ENCODE measurements at regions not wholly inside any gene's neighbourhood (a gene's known extent, or its start where the extent isn't known, plus 50 kb on each side); places are given as distances from the start of the nearest gene placed in this dataset.

DNA sequence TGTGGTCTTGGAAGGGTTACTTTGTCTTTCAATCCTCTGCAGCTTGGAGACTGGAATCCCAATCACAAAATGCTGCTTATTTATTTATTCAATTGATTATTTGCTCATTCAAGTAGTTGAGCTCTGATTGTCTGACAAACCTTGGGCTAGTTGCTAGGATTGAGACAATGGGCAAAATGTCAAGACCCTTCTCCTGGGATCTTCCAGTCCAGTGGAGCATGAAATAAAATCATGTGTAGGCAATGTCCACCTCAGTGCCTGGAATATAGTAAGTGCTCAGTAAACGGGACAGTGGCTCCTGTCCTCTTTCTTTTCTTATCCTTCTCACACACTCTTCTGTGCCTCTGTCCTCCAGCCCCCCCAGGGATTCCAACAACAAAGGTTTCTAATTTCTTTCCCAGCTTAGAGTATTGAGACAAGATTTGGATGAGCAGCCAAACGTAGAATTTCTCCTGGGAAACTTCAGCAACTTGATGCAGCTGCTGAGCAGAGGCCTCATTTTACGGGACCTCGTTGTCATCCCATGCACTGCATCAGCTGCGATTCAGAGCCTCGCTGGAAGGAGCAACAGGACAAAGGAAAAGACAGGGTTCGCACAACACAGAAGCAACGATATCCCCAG lies 545.0 kb downstream of the SOX11 start:
- DNase-seq (ENCODE audit: low read depth in 1 of 2, low spot score in 1 of 2) = no peak

DNA sequence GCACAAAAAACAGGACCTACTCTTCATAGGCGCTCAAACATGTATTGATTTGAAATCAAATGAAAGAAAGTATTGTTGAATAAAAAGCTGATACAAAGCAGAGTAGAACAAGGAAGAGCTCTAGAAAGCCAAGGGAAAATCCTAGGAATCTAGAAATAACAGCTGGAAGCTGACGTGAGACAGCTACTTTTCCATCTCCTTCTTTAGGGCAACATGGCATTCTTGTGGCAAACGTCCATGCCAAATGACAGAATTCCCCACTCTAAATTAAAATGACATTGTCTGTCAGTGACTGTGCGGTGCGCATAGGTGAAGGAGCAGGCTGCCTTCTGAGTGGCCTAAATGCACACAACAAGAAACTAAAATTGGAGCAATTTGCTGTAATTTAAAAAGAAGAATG lies 557.4 kb downstream of the SOX11 start:
- DNase-seq (ENCODE audit: low read depth in 1 of 2, low spot score in 1 of 2) = no peak

DNA sequence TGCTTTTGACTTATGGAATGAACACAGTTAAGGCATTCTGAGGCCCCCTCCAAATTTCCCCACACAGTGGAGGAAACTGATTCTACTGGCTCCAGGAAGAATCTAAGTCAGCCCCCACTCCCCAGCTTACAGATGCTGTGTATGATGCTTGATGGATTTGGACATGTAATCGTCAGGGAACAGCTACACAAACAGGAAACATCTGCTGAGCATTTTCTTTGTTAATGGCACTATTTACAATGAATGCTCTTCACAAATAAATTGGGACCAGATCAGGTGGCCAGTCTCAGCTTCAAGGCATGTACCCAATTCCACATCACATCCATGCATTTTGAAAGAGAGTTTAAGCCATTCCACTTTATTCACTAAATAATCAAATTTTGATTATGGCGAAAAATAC lies 562.3 kb downstream of the SOX11 start:
- DNase-seq (ENCODE audit: low read depth in 1 of 2, low spot score in 1 of 2) = no peak

DNA sequence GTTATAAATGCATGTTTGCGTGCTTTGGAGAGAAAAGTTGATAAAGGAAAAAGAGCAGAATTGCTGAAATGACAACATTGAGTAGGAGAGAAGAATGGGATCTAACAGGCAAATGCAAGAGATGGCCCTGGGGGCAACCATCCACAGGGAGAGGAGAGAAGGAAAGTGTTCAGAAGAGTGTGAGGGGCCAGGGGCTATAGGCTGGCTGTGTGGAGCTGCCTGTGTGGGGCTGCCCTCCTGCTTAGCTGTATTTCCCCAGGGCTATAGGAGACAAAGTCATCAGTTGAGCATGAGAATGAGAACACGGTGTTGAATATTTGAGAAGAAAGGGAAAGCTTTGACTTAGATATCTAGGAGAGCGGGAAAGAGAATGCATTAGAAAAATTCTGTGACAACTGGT lies 572.0 kb downstream of the SOX11 start:
- no peak for DNase-seq (ENCODE audit: low read depth in 1 of 2, low spot score in 1 of 2)

GRCh38 chr2:6281524-6281923 lies 584.2 kb downstream of the CMPK2 start:
- no peak for DNase-seq (ENCODE audit: low read depth in 1 of 2, low spot score in 1 of 2)

DNA sequence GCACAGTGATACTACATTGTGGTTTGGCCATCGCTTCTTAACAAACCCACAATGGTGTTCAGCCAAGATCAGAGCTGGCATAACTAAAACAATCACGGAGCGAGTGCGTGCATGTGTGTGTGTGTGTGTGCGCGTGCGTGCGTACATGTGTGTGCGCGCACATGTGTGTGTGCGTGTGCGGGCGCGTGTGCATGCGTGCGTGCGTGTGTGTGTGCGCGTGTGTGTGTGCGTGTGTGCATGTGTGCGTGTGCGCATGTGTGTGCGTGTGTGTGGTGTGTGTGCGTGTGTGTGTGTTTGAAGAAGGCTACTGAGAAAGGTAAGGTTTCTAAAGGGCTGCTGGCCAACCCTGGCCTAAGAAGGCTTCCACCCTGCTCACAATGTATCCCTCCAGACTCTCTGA lies 582.4 kb downstream of the CMPK2 start:
- no peak for DNase-seq (ENCODE audit: low read depth in 1 of 2, low spot score in 1 of 2)

DNA sequence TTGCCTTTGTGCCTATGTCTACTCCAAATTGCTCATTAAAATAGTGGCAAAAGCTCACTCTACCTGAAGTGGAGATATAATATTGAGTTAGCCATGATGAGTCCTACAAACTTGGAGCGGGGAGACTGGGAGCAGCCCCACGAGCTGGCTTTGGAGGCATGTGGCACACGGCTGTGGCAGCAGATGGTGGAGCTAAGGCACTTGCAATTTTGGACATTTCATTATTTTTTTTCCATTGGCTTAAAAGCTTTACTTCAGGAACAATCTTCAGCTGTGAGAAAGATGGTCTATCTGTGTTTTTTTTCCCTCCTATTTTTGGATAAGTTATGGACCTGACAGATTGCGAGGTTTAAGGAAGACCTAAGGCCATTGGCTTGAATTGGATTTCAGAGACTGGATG lies 578.3 kb downstream of the CMPK2 start:
- no peak for DNase-seq (ENCODE audit: low read depth in 1 of 2, low spot score in 1 of 2)

DNA sequence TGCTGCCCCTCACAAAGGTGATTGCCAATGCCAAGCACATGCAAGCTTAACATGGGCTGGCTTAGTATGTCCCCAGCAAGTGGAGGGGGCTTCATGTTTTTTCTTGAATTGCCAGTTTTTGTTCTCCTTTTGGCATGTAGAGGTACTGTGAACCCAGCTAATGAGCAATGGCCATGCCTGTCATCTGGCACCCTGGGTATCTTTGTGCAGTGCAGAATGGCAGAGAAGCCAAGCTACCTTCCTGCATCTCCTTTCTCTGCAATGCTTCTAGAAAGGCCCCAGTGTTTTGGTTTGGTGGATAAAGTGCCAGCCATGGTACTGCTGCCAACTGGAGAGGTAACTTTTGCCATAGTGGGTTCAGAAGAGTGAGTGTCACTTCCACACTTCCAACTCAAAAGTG lies 576.9 kb downstream of the CMPK2 start:
- DNase-seq (ENCODE audit: low read depth in 1 of 2, low spot score in 1 of 2) = no peak

DNA sequence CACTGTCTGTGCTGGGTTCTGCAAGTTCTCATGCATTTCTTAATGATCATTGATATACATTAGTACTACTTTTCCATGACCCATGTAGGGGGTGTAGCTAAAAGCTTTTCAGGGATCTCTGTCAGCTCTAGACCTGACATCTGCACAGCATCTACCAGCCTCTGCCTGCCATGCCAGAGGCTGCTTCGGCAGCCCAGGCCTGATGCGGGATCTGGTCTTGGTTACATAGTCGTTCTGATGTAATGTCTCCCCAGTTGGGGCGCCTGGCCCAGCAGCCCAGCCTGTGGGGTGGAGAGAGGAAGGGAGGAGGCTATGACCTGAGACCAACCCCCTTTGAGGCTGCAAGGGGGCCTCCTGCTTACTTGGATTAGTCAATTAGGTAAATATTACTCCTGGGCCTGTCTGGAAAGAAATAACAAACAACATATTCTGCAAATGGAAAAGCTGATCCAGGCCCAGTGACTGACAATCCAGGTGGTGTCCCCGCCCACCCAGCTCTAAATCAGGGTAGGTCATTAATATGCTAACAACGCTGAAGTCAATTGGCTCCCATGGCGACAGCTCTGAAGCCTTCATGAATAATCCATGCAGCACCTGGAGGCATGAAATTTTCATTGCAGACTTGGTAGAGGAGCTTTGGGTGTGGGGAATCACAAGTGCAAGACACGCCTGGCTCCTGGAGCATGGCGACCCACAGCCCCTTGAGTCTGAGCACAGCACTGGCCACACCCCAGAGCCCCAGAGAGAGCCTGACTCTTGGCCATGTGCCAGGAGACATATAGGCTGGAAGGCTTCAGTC lies 575.3 kb downstream of the CMPK2 start:
- DNase-seq (ENCODE audit: low read depth in 1 of 2, low spot score in 1 of 2) = no peak

DNA sequence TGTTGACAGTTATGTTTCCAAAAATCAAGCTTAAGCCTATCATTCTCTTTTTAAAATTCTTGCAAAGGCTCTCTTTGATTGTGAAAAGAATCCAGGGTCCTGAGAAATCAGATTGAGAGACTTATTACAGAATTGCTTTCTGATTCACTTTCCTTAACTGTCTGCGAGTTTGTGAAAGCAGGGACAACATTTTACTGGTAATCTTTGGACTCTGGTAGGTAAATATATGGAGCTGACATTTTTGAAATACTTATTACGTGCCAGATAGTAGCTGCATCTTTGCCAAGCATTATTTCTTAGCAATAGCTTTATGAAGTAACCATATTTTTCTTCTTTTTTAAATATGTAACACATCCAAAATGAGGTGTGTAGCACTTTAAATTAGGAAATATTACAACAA lies 570.9 kb downstream of the CMPK2 start:
- DNase-seq (ENCODE audit: low read depth in 1 of 2, low spot score in 1 of 2) = no peak

DNA sequence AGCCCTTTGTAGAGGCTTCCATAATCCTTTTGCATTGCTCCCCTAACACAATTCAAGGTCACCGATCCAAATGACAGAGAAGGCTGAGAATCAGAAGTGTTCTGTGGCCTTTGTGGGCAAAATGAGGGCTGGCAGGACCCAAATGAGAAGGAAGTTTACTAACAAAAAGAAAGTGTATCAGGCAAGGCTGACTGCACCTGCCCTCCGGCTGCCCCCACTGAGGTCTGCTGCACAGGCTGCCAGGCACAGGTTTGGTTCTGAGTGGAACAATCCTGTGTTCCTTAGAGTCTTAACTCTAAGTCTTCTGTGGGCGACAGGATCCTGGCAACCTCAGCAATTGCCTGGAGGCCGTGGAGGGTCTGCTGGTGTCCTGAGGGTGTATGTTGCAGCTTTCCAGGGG lies 568.5 kb downstream of the CMPK2 start:
- DNase-seq (ENCODE audit: low read depth in 1 of 2, low spot score in 1 of 2) = no peak

DNA sequence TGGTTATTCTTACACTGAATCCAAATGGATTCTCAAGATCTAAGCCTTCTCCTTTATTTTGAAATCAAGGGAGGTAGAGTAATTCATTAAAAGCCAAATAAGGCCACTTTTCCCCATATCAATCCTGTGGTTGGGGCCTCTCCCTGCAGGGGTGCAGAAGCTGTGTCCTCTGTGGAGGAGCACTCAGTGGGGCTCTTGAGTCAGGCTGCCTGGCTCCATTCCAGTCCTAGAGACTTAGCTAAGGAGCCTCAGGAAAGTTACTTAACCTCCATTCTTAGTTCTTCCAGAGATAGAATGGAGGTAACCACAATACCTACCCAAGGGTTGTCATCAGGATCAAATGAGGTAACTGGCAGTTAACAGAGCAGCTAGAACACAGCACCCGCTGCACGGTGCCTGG lies 564.3 kb downstream of the CMPK2 start:
- DNase-seq (ENCODE audit: low read depth in 1 of 2, low spot score in 1 of 2) = no peak

DNA sequence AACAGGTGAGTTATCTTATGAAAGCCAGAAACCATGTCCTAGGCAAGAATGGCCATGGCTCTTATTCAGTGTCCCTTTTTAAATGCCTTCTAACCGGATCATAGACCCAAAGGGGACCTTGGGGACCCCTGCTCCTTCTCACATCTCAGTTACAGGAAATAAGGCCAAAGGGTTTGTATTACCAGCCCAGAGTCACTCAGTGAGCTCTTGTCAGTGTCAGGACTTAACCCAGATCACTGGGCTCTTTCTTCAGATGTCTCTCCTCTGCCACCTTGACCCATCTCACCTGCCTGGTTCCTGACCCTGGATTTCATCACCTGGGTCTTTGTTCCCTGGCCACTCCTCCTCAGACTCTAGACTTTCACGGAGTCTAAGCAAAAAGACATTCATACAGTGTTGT lies 556.7 kb downstream of the CMPK2 start:
- DNase-seq (ENCODE audit: low read depth in 1 of 2, low spot score in 1 of 2) = no peak

DNA sequence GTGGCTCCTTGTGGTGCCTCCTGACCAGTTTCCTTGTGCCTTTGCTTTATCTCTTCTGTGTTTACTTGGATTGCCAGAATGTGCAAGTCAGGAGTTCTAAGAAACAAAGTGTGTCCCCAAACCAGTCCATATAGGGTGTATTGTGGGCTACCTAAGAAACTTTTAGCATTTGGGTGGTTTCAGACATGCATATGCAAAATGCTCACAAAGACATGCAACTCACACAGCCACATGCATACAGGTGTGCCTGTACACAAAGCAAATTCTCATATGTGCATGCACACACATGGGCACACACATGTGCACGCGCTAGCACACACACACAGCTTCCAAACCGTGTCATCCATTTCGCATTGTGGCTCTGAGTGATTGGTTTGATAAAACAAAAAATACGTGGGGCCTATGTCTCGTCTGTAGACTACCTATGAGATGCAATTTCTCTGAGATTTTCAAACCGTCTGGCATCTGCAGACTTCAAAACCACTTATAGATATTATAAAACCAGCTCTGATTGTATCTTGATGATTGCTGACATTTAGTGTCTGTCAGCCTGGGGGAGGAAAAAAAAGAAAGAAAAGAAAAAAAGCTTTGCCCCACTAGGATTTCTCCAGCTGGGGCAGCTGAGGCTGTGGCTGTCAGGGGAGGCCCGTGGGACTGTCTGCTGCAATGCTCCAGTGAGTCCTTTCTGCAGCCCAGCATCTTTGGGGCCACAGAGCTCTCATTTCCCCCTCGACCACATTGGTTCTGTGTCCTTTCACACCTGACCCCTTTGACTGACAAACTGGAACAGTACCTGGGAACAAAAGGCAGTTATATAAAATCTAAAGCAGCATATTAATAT lies 556.1 kb downstream of the CMPK2 start:
- no peak for DNase-seq (ENCODE audit: low read depth in 1 of 2, low spot score in 1 of 2)

GRCh38 chr2:6310256-6311215 lies 555.2 kb downstream of the CMPK2 start:
- DNase-seq (ENCODE audit: low read depth in 1 of 2, low spot score in 1 of 2) = no peak

GRCh38 chr2:6312367-6312766 lies 553.3 kb downstream of the CMPK2 start:
- no peak for DNase-seq (ENCODE audit: low read depth in 1 of 2, low spot score in 1 of 2)

DNA sequence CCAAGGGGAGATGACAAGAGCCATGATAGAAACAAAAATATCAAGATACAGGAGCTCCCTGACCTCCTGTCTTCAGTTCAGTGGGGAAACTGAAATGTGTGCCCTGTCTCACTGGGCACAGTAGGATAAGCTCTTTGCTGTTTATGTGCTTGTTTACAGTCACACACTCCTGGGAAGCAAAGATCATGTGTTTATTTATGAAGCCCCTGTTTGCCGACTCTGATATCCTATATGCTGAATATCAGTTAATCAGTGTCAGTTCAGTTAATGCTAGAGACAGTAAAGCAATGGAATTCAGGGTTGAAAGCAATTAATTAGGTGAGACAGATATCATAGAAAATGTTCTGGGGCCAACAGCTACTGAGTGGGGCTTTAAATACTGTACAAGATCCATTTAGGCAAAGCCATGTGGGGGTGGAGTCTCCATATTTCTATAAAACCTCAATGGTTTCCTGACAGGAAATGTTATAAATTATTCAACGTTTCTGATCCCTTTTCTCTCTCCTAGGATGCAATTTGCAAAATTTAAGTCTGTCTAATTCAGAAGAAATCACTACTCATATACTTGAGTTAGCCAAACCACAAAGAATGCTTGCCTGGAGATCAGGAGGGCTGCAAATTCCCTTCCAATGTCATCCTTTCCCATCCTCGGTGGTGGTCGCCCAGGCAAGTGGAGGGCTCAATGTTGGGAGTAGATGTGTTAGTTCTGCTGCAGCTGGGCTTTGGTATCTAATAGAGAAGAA lies 551.3 kb downstream of the CMPK2 start:
- no peak for DNase-seq (ENCODE audit: low read depth in 1 of 2, low spot score in 1 of 2)

DNA sequence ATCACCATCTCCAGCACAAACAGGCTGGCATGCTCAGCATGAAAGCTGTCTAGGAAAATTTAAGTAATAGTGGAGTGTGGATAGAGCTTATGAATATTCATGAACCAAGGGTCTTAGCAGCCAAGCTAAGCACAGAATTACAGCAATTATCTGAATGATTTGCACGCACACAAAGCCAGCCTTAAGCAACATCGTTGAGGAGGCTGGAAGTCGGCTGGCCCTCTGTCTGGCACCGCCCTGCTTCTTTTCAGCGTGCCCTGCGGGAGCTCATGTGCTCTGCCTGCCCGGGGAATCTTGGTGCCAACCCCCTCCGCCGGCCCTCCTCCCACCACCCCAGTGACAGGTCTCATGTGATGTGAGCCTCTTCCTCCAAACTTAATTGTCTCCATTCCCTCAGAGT lies 540.1 kb downstream of the CMPK2 start:
- DNase-seq (ENCODE audit: low read depth in 1 of 2, low spot score in 1 of 2) = no peak

DNA sequence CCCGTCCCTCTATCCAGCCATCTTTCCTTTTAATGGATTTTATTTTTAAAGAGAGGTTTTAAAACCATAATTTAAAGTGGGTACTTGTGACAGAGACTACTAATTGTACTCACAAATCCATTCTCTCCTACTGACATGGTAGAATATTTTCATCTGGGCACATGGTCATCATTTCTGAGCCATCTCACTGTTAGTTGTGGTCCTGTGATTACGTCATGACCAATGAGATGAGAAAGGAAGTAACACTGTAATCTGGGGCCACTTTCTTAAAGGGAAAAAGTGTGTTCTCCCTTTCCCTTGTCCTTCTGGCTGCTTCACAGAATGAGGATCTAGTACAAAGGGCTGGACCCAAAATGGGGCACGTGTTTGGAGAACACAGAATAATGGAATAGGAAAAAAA lies 538.7 kb downstream of the CMPK2 start:
- no peak for DNase-seq (ENCODE audit: low read depth in 1 of 2, low spot score in 1 of 2)

GRCh38 chr2:6336752-6337471 lies 528.8 kb downstream of the CMPK2 start:
- DNase-seq (ENCODE audit: low read depth in 1 of 2, low spot score in 1 of 2) = no peak
